NCI-H146 (cell line): ENCODE measurements at regions not wholly inside any gene's neighbourhood (a gene's known extent, or its start where the extent isn't known, plus 50 kb on each side); places are given as distances from the start of the nearest gene placed in this dataset.
"Not testable (repeated sequence)": the region's sequence is repeated elsewhere in the genome, so short reads cannot be mapped to it uniquely, and the experiment has no call there.

ENCODE experiments used
- DNase-seq: peaks from one replicate; lab custom pipeline; 2025; lab: John Stamatoyannopoulos, UW

- DNase-seq: no peak
Observed at GRCh38 chrX:81857192-81857591, 655.3 kb downstream of the SH3BGRL start.

DNA sequence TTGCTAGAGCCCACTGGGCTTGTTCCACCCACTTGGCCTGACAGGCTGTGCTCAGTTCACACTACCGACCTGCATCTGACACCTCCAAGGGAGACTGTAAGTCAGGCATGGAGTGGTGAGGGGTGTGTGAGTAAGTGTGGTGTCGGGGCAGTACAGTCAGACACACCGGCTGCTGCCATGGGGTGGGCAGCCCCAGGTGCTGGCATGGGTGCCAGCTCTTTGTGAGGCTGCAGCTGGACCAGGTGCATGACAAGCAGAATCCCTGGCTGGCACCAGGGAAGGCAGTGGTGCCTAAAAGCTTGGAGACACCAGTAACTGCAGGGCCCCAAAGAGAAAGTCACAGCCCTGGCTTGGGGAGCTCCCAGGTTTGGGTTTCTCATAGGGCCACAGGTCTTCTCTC is 665.0 kb downstream of the SH3BGRL start:
- DNase-seq: no peak

- no peak for DNase-seq
Observed at GRCh38 chrX:81868979-81869378, 667.1 kb downstream of the SH3BGRL start.

- no peak for DNase-seq
Observed at GRCh38 chrX:81874807-81875206, 672.9 kb downstream of the SH3BGRL start.

DNA sequence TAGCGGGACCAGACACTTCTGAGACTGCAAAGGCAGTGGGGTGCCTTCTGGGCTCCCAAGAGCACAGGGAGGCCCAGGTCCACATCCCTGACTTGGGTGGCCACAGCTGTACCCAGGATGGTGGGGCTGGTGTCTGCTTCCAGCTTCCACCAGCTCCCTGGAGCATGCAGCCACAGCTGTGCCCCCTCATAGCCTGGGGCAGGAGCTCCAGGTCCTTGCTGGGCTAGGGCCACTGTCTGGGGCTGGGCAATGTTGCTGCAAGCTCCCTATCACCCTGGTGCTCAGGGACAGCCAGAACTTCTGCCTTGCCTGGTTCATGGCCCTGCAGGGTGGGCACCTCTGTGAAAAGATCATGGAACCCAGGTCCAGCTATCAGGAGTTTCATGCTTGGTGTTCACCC is 673.9 kb downstream of the SH3BGRL start:
- no peak for DNase-seq

DNA sequence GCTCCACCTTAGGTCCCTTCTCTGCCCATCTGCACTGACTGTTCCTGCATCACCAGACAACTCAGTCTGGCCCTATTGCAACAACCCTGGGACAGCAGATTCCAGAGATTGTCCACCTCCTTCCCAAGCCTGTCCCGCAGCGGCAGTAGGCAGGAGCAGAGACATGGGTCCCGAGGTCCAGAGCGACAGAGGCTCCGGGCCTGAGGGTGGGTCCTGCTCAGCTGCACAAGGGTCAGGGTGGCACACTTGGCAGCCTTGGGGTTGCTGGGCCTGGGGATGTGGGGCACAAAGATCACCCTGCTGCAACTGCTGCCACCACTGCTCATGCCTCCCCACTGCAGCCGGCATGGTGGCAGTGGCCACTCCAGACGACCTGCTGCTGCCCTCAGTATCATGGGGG is 674.5 kb downstream of the SH3BGRL start:
- no peak for DNase-seq

DNA sequence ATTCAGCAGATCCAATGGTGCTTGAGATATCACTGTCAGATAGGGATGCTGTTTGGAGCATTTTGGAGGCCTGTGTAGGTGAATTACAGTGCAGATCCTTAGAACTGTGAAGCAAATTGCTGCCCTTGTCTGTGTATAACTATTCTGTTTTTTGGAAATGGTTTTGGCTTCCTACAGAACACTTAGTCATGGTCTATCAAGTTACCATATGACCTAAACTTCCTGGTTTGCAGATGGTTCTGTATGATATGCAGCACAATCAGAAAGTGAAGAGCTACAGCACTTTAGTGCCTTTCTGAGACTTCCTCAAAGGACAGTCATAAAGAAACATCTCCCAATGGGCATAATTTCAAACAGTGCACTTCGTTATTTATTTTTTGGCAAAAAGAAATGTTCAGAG is 688.6 kb downstream of the SH3BGRL start:
- DNase-seq: no peak

GRCh38 chrX:81900522-81900921 is 698.6 kb downstream of the SH3BGRL start:
- no peak for DNase-seq

DNA sequence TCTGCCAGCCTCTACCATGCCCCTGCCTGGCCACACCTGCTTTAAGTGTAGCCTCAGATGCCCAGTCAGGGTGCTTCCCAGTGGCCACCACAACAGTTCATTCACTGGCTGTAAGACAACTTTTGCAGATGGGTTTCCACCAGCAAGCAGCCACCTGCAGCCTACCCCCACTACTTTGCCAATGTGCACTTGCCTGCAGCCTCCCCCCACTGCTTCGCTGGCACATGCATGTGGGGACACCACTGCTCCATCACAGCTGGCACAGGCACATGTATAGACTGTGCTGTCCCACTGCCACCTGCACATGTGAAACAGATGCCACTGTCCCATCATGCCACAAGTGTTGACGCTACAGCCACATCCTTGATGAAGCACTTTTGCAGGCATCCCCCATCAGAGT is 723.9 kb downstream of the SH3BGRL start:
- no peak for DNase-seq

GRCh38 chrX:81945911-81946310 is 744.0 kb downstream of the SH3BGRL start:
- not testable (repeated sequence) for DNase-seq

DNA sequence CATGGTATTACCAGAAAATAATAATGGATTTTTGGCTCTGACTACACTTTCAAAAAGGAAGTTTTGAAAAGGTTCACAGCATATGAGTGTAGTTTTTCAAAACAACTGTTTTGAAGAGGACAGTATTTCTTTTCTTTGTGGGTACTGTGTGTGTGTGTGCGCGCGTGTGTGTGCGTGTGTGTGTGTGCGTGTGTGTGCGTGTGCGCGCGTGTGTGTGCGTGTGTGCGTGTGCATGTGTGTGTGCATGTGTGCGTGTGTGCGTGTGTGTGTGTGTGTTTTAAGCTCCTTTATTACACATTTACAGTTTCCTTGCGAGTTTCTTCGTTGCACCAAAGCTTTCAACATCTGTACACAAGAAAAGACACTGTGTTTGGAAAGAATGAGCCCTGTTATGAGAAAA is 755.4 kb downstream of the SH3BGRL start:
- no peak for DNase-seq

GRCh38 chrX:81957900-81958545 is 756.1 kb downstream of the SH3BGRL start:
- DNase-seq: no peak

DNA sequence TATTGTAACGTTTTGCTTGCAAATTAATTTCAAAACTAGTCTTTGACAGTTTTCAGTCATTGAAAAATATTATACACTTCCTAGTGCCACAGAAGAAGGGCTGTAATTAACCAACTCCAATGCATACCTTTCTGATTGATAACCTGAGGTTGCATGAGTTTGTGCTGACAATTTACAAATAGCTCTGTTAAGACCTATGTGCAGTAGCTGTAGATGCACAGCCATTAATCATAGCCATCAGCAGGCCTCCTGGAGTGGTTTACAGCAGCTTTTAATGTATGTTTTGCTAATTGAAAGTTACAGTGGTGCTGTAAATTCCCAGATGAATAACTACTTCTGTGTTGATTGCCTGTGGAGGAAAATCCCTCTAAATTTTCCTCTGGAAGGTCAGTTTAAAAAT is 758.1 kb downstream of the SH3BGRL start:
- no peak for DNase-seq

DNA sequence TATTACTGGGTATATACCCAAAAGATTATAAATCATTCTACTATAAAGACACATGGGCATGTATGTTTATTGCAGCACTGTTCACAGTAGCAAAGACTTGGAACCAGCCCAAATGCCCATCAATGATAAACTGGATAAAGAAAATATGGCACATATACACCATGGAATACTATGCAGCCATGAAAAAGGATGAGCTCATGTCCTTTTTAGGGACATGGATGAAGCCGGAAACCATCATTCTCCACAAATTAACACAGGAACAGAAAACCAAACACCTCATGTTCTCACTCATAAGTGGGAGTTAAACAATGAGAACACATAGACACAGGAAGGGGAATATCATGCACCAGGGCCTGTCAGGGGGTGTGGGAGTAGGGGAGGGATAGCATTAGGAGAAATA is 772.5 kb downstream of the SH3BGRL start:
- DNase-seq: not testable (repeated sequence)

DNA sequence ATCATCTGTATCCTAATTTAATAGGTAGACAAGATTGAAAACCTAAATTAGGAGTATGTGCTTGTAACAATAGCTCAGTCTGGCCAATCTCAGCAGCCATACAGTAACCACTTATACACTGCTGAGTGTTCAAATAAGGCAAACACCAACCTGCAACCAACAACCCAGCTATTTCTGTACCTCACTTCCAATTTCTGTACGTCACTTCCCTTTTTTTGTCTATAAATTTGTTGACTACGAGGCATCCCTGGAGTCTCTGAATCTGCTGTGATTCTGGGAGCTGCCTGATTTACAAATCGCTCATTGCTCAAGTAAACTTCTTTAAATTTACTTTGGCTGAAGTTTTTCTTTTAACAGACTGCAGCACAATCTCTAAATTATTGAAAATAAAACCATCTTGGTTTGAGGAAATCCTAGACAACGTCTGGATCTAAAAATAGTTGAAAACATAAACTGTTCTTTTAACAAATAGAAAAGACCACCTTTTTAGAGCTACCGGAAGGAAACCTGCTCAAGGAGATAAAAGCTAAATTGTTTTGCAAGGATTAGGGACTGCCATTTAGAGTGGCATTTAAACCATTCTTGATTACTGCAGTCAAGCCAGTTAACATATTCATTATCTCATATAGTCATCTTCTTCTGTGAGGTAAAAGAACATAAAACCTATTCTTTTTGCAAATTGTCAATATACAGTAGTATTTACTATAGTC is 778.1 kb downstream of the SH3BGRL start:
- DNase-seq: no peak

DNA sequence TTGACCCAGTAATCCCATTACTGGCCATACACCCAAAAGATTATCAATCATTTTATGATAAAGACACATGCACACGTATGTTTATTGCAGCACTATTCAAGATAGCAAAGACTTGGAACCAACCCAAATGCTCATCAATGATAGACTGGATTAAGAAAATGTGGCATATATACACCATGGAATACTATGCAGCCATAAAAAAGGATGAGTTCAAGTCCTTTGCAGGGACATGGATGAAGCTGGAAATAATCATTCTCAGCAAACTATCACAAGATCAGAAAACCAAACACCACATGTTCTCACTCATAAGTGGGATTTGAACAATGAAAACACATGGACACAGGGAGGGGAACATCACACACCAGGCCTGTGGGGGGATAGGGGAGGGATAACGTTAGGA is 785.3 kb downstream of the SH3BGRL start:
- DNase-seq: not testable (repeated sequence)

DNA sequence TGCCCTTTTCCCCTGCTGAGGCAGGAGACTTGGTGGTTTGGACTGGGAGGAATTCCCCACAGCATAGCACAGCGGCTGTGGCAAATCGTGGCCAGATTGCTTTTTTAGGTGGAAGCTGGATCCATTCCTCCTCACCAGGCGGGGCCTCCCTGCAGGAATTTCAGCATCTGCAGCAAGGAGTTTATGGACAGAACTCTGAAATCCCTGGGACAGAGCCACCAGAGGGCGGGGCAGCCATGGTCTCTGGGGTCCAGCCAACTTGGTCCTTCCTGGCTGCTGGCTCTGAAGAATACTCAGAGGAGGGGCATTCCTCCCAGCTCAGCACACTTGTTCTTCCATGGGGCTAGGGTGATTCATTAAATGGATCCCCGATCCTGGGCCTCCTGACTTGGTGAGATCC is 794.3 kb downstream of the SH3BGRL start:
- DNase-seq: no peak

DNA sequence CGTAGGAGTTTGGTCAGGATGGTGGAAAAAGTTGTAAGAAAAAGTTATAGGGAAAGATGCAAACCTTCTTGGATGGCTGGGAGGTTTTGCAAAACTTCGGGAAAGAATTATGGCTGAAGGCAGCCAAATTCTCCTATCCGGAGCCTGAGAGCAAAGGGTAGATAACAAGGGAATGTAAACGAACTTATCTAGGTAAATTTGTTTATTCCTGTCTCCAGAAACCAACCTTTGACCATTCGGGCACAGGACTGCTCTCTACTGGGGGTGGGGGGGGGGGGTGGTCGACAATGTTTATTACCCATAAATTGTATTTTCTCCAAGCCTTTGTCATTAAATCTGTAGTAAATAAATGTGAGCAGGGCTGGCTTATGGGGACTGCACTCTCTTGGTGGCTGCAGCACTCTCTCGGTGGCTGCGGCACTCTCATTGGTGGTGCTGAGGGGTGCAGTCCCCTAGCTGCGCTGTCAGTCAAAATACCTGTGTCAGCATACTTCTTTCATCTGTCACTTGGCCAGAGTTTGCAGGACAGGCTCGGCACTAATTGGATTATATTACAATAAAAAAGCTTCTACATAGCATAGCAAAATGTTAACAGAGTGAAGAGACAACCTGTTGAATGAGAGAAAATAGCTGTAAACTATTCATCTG is 827.8 kb downstream of the SH3BGRL start:
- no peak for DNase-seq

DNA sequence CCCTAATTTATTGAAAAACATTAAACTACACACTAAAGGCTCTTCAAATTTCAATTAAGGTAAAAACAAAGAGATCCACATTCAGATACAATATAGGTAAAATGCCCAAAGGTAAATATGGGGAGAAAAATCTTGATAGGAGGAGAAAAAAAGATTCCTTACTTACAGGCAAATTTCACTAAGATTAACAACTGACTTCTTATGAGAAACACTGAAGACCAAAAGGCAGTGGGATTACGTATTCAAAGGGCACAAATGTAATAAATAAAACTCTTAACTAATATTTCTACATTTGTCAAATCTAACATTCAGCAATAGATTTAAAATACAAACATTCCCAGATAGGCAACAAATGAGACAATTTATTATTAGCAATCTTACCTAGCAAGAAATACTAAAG is 829.3 kb downstream of the SH3BGRL start:
- DNase-seq: no peak

- DNase-seq: no peak
Observed at GRCh38 chrX:82038793-82039192, 836.9 kb downstream of the SH3BGRL start.

GRCh38 chrX:82041034-82041433 is 839.1 kb downstream of the SH3BGRL start:
- DNase-seq: no peak

DNA sequence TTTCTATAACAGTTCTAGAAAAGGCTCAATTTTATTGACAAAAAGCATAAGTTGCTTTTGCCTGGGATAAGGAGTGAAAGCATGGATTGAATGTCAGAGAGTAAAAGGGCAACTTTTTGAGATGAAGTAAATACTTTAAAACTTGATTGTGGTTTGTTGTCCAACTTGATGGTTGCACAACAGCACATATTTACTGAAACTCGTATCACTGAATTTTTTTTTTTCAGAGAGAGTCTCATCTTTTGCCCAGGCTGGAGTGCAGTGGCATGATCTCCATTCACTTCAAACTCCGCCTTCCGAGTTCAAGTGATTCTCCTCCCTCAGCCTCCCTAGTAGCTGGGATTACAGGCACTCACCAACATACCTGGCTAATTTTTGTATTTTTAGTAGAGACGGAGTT is 856.8 kb downstream of the SH3BGRL start:
- DNase-seq: no peak

GRCh38 chrX:82070948-82071347 is 869.0 kb downstream of the SH3BGRL start:
- DNase-seq: no peak
